SW480 (cell line): ENCODE measurements at regions not wholly inside any gene's neighbourhood (a gene's known extent, or its start where the extent isn't known, plus 50 kb on each side); places are given as distances from the start of the nearest gene placed in this dataset.

Experiments used
- DNase-seq: peaks from one replicate; pipeline ENCODE4 v3.0.0-alpha.2; 2016; ENCODE audit warnings: low spot score

DNA sequence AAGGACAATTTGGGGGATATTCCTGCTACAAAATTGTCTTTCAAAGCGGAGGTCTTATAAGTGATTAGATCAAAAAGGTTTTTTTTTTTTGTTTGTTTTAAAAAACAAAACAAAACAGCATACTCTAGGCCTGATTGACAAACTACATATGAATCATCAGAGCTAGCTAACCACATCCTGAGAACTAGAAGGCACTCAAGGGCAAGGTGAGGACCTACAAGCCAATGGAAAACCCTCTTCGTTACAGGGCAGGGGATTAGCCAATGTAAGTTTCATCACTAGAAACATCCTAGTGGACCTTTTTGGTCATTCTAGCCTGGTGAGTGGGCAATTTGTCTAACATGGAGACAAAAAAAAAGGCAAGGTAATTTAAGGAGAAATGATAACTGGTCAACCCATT, 428.6 kb downstream of the RFC3 start:
- DNase-seq = peak; percentile 69

DNA sequence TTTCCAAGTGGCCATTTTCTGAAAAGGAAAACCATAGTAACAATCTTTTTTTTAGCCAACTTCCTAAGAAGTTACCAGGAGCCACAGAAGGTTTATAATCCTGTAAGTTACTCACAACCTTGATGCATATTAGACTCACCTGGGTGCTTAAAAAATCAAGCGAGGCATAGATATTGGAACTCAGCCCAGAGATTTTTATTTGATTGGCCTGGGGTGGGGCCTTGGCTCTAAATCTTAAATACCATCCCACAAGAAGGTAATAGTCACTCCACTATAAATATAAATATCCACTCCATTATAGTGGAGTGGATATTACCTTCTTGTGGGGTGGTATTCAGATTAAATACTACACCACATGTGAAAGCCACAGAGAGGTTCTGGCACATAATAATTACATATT, 429.6 kb downstream of the RFC3 start:
- no peak for DNase-seq

DNA sequence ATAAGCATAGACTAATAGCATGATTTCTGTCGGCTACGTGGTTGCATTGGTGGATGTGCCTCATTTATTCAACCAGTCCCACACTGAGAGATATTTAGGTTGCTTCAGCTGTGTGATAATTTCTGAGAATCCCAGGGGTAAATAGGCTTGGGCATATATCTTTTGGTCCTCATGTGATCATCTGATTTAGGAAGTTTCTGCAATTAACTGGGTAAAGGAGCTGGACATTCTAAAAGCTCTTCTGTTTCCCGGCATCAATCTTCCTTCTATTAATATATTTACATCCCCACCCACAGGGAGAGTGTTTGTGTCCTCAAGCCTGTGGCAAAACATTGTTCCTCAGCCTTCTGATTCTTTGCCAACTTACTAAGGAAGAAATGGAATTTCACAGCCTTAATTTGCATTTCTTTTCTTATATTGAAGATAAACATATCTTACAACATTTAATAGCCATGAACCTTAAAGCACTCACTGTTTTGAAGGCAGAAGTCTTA, 431.6 kb downstream of the RFC3 start:
- DNase-seq = no peak

DNA sequence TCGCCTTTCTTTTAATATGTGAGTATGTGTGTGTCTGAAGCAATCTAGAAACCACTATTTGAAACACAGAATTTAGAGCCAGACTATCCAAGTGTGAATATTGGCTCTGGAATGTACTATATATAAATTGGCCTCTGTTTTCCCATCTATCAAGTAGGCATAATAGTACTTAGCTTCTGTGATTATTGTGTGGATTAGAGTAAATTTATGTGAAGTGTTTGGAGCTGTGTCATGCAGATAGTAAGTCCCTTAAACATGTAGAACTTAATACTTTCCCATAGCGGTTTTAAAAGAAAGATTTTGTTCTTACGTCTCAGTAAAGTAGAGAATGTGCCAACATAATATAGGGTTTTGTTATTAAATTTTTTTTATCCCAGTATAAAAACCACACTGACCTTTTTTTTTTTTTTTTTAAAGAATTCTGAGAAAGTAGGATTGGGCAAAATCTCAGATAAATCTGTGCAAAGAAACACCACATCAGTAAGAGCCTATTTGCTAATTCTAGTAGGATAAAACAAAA, 432.3 kb downstream of the RFC3 start:
- DNase-seq = no peak

DNA sequence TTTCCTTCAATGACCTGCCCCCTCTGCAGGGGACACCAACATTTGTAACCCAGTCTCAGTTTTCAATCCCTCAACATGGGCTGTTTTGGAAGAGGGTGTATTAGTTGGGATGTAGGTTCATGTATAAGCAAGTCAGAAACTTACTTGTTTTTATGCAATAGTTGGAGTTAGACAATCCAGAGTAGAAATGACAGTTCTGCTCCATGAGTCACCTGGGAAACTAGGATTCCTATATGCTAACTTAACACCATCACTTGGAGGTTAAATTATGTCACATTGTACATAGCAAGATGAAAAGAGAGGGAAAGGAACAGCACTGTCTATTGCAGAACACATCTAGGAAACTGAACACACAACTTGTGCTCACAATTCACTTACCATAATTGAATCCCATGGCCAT, 436.4 kb downstream of the RFC3 start:
- DNase-seq = no peak

DNA sequence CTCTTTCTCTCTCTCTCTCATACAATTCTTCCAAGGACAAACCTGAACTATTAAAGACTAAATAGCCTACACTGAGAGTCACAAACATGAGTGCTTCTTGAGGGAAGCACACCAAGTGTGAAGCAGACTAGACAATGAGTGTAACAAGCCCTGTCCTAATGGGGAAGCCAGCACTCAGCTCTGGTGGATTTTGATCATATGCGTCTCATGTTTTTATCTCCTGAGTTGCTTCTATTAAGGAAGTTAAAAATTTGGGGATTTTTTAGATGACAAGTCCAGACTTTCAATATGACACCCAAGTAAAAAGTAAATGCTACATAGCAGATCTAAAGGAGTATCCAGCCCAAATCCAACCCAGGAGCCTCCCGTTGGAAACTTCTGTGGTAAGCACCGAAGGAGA, 437.8 kb downstream of the RFC3 start:
- DNase-seq = no peak

DNA sequence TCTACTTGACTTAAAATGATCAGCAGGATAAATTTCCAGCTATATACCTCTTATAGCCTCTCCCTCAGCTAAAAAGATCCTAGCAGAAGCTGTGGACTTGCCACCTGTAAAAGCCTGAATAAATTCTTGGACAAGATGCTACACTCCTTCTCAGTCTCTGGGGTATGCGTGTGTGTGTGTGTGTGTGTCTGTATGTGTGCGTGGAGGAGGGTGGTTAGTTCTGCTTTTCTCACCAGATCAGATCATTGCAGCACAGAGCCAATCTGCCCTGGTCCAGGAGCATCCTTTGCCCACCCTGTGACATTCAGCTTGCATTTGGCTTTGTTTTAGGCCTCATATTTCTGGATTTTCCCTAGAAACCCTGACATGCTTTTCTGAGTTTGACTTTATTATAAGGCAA, 438.3 kb downstream of the RFC3 start:
- DNase-seq = no peak

DNA sequence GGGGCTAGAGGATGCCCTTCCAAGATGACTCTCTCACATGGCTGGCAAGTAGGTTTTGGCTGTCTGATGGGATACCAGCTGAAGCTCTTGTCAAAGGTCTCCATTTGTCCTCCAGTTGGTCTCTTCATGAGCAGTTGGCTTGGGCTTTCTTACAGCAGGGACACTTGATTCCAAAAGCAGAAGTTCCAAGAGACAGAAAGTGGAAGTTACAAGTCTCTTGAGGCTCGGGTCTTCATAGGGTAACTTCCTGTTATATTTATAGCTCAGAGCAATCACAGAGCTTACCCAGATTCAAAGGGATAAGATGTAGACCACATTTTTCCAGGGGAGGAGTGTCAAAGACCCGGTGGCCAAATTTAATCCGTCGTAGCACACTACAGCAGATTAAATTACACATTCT, 440.0 kb downstream of the RFC3 start:
- DNase-seq = no peak

DNA sequence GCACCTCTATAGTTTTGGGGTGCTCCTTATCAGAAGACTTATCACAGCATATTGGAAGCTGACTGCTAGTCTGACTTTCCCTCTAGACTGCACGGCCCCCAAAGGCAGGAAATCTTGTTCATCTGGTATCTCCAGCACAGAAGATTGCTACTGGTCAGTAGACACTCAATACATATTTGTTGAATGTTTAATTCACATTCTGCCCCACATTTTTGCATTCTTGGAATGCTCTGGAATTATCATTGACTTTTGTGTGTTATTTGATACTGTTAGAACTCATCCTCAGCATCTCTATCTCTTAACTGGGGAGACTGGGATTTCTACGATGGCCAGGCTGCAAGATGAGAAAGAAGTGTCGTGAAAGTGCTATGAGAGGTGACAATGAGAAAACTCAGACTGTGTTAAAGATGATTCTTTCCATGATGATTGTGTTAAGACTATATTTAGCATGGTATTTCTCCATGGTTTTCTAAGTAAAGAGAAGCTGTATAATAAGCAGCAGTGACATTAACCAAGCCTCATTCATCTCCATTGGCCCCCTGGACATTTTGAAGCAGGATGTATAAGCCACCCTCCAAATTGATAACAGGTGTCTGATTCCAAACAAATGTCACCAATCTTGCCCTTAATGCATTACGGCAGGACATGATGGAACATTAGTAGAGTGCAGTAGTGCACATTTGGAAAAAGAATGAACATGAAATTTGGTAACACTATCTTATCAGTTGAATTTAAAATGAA, 440.9 kb downstream of the RFC3 start:
- DNase-seq = no peak

DNA sequence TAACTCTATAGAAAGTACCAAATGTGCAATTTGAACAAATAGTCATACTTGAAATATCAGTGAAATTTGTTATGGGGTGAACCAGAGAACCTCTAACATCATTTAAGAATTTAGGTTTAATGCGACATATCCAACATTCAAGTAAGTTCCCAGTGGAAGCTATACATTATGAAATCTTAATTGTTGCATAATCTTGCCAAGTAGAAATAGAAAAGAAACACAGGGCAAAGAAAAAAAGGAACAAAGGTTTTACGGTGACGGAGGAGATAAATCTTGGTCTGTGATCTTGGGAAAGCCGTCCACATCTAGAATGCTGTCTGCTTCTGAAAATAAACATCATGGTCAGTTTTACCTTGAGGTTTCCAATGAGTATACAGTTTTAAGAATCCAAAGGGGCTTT, 445.7 kb downstream of the RFC3 start:
- no peak for DNase-seq

DNA sequence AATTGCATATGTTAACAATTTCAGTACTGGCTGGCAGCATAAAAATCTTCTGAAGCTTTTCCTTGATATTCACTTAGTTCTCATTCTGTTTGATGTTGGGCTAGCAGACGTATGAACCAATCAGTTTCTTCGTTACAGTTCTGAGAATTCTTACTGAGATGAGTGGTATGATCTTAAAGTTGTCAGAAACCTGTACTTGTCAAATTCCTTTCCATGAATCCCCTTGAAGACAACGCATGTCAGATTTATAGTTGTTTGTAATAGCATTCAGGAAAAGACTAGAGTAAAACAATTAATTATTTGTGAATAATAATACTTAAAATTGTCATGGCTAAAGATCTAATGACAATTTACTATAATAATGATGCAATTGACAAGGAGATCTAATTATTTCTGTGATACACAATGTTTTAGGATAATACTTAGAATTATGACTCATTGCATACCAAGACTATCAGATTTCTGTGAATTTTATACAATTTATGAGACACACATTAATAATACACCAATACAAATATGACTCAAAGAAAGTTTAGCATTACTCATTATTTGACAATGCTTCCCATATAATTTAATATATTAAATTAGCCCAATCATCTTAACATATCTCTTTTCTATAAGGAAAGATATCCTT, 447.2 kb downstream of the RFC3 start:
- no peak for DNase-seq

DNA sequence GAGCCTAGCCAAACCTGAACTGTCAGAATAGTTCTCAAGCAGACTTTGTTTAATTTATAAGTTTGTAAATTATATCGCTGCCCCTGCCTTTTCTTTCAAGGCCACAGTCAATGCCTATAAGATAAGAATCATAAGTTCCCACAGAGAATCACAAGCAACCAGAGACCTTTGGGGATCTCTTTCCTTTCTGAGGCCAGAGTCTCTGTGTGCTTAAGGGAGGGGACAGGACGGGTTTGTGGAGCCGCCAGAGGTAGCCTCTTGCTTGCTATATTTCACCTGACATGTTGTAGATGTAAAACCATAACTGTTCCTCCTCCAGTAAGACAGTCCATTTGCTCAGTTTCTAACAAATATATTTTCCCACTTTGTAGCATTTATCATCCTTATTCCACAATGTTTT, 458.8 kb downstream of the RFC3 start:
- DNase-seq = no peak

DNA sequence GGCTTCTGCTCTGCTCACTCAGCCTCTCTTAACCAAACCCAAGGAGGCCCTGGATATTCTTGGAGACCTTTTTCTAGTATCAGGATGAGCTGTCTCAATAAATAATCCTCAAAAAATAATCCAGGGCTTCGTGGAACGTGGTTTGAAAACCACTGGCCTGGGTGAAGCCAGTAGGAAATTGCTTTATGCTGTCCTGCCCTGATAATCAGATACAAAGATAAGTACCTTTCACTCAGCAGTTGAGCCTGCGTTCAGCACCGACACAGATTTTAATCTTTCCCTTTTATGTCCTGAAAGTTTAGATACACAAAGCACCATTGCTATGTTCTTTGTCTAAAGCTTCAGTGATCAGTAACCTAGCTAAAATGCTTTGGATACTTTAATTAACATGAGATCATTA, 460.0 kb downstream of the RFC3 start:
- DNase-seq = no peak

DNA sequence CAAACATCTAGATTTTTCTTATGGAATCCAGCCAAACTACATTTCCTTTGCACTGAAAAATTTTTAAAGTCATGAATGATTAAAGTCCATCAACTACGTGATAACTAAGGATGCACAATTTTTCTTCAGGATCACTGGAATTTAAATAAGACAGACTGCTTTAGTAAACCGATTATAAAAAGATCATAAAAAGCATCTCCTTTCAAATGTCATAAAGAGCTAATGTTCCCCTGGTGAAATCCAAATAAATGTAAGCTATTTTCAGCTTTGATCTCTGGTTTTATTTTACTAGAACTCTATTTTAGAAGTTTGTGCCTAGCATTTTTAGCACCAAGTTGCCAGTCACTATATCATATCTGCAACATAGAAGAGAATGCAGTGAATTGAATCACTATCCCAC, 460.8 kb downstream of the RFC3 start:
- DNase-seq = no peak

DNA sequence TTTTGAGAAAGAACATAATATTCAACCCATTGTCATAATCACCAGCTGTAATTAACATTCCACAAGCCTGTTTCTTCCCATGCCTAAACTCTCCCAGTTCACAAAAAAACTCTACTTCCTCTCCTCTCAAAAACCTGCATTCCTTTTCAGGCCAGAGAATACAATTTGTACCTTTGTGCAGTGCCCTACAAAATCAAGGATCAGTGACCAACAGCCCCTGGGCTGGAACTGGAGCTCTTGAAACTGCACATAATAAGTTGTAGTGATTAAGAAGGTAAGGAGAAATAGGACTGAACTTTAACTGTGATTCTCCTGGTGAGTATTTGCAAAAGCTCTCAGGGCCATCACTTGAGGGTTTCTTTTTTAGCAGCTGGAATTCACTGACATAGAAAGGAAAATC, 472.7 kb downstream of the RFC3 start:
- no peak for DNase-seq

DNA sequence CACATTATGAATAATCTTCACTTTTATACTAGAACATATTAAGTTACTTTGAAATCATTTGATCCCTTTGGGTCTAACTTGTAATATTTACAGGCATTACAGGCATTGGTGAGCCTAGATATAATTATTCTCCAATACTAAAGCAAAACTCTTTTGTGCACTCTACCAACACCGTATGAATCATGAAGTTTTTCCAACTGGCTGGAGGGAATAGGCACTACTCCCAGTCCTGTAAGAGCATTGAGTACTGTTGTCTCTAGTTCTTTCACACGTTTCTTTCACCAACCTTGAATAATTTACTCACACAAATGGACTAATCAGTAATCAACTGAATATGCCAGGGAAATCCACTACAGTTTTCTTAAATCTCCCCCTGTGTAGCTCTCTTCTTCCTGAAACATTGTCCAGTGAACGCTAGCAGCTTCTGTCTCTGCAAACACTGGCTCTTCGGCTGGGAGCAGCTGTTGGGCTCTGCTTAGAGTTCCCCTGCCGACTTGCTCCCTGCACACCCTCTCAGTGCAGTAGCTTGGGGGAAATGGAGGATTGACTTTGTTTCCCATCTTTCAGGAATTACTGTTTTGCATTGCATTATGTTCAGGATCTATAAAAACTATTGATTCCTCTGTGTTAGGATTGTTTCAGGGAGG, 476.7 kb downstream of the RFC3 start:
- DNase-seq = peak; percentile 1

DNA sequence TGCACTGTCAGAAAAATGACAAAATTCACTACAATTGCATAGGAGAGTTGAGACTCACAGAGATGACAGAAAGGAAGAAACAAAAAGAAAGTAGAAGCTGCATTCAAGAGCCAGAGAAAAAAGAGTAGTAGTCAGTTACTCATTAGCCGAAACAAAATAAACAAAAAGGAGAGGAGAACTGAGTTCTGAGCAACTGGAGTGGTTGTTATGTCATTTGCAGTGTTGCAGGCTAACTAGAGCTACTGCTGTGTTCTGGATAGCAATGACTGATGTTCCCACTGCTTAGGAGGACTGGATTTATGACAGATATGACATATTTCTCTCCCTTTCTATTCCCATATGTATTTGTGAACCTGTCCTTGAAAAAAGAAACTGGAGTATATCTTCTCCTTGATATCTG, 482.6 kb downstream of the RFC3 start:
- no peak for DNase-seq

DNA sequence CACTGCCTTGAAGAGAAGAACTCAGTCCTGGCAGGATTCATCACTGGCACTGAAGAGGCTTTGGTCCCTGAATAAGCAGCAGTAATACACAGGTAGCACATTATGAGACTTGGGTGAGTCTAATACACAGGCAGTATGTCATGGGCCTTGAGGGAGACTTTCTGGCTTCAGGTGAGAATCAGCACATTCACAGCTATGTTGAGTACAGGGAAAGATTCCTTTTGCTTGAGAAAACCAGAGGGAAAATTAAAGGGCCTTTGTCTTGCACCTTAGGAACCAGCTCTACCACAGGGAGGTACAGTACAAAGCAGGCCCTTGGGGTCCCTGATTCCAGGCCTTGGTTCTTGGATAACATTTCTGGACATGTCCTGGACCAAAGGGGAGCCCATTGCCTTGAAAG, 484.6 kb downstream of the RFC3 start:
- DNase-seq = no peak

DNA sequence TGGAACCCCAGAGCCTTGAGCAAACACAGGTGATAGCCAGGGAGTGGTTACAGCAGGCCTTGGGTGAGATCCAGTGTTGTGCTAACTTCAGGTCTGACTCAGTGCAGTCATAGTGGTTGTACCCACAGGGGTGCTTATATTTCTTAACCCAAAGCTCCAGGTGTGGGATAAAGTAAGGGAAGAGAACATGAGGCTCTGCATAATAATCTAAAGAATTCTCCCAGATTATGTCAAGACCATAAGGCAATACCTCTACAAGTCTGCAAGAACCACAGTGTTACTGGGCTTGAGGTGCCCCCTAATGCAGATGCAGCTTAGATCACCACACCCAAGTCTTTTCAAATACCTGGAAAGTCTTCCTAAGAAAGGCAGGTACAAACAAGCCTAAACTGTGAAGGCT, 485.4 kb downstream of the RFC3 start:
- no peak for DNase-seq

DNA sequence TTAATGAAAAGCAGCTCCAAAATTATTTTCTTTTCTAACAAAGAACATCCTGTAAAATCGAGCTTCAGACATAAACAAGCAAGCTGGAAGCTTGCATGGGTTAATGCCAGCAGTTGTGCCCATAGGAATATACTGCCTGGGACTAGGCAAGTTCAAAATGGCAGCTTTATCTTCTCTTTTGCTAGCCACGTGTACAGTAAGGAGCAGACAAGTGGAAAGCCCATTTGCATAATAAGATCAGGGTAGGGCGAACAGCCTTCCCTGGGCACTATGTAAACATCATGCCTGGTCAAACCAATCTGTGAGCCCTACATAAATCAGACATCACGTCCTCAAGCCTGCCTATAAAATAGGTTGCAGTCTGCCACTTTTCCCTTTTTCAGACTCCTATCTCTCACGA, 489.7 kb downstream of the RFC3 start:
- no peak for DNase-seq

DNA sequence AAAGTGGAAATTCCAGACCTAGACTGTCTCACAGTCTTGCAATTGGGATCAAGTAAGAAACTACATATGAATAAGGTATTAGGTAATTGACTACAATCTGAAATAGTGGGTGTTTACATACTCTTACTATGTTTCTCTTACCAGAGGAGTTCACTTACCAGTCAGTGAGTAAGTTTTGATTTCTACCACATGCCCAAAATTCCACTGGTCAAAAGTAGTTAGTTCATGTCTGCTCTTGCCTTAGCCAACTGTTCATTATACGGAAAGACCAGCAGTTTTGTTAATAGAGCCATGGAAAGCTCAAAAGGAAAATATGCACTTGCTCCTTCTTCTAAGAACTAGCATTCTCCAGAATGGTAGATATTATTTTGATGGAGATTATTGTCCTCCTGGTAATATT, 490.8 kb downstream of the RFC3 start:
- no peak for DNase-seq

DNA sequence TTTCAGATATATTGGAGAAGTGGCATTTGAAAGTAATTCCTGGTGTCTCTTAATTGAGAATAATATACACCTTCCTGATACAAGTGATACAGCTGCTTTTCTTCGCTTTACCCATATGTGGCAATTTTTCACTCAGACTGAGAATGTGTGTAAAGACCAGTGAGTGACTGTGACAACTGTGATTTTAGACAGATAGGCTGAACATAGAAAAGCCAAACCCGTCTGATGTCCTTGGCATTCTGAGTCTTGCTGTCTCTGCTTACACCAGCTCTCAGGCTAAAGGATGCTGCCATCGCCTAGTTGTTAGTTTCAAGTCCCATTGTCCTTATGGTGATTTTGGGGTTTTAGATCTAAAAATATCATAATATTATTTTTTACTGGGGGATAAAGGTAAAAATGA, 492.6 kb downstream of the RFC3 start:
- DNase-seq = no peak

DNA sequence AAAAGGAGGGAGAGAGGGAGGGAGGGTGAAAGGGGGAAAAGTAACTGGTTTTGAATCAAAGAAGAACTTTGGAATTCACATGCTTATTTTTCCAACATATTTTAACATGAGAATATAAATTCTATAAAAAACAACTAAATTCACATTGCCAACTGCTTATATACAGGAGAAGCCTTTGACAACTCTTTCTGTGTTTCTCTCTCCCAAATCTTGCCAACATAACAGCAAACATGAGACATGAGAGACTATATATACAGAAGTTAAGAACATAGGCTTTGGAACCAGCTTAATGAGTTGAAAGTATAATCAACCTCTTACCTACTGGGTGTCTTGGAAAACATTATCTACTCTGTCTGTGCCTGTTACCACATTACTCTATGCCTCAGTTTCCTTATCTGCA, 493.3 kb downstream of the RFC3 start:
- DNase-seq = no peak
